ENCODE measurements at regions not wholly inside any gene's neighbourhood (a gene's known extent, or its start where the extent isn't known, plus 50 kb on each side); places are given as distances from the start of the nearest gene placed in this dataset.

DNA sequence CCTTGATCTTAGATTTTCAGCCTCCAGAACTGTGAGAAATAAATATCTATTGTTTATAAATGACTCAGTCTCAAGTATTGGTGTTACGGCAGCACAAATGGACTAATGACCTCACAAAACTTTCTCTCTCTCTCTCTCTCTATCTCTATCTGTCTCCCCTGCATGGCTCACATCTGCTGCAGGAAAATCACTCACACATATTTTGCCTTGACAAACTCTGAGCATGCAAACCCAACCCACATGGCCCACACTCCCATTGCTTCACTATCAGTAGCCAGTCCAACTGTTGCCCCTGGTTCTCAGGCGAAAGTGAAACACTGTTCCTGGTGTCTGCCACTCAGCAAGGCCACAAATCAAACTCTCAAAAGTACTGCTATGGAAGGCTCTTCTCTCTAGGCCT is 66.4 kb upstream of the PIK3R1 start:
- intact Hi-C loops (cut with DNase I; ENCODE audit: low total_unique reads), result no loop called here
- H3K27me3 ChIP-seq, result no peaks in the 10 kb centered on the region
- no peak overlapping the region for H3K27ac ChIP-seq
- TF ChIP-seq, protein P1, sequence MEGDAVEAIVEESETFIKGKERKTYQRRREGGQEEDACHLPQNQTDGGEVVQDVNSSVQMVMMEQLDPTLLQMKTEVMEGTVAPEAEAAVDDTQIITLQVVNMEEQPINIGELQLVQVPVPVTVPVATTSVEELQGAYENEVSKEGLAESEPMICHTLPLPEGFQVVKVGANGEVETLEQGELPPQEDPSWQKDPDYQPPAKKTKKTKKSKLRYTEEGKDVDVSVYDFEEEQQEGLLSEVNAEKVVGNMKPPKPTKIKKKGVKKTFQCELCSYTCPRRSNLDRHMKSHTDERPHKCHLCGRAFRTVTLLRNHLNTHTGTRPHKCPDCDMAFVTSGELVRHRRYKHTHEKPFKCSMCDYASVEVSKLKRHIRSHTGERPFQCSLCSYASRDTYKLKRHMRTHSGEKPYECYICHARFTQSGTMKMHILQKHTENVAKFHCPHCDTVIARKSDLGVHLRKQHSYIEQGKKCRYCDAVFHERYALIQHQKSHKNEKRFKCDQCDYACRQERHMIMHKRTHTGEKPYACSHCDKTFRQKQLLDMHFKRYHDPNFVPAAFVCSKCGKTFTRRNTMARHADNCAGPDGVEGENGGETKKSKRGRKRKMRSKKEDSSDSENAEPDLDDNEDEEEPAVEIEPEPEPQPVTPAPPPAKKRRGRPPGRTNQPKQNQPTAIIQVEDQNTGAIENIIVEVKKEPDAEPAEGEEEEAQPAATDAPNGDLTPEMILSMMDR (IDR thresholded peaks at IDR 0.05), result no peak
- no peaks in the 10 kb centered on the region for H3K9me3 ChIP-seq
- DNase-seq, result no peak
- no peaks in the 10 kb centered on the region for H3K36me3 ChIP-seq
- no peaks in the 10 kb centered on the region for H3K4me1 ChIP-seq
- no peak overlapping the region for H3K4me3 ChIP-seq

- TF ChIP-seq, protein P1 (IDR thresholded peaks at IDR 0.05), result no peak
- no peaks in the 10 kb centered on the region for H3K4me1 ChIP-seq
- H3K9me3 ChIP-seq, result no peaks in the 10 kb centered on the region
- H3K36me3 ChIP-seq, result no peaks in the 10 kb centered on the region
- intact Hi-C loops (cut with DNase I; ENCODE audit: low total_unique reads), result no loop called here
- no peaks in the 10 kb centered on the region for H3K27me3 ChIP-seq
- DNase-seq, result no peak
- no peak overlapping the region for H3K4me3 ChIP-seq
- no peak overlapping the region for H3K27ac ChIP-seq
These were observed 67.5 kb upstream of the PIK3R1 start for GRCh38 chr5:68148096-68148495.

GRCh38 chr5:68147659-68148058 is 67.9 kb upstream of the PIK3R1 start:
- no peak overlapping the region for H3K27ac ChIP-seq
- no peaks in the 10 kb centered on the region for H3K9me3 ChIP-seq
- no peaks in the 10 kb centered on the region for H3K36me3 ChIP-seq
- TF ChIP-seq, protein P1 (IDR thresholded peaks at IDR 0.05), result no peak
- intact Hi-C loops (cut with DNase I; ENCODE audit: low total_unique reads), result no loop called here
- H3K4me1 ChIP-seq, result no peaks in the 10 kb centered on the region
- no peaks in the 10 kb centered on the region for H3K27me3 ChIP-seq
- H3K4me3 ChIP-seq, result no peak overlapping the region
- DNase-seq, result no peak

DNA sequence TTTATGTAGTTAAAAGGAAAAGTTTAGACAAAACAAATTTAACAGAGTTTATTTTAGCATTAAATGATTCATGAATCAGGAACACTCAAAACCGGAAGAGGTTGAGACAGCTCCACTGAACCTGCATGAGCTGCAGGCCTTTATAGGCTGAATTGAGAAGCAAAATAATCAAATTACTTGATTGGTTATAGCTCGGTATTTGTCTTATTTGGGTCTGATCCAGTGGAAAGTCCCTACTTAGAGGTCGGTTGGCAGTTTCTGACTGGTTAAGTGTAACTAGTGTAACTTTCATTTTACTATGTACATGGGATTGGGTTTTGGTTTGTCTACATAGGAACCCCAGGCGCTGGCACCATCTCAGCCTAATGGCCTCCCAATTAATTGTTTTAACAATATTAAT is 74.1 kb upstream of the PIK3R1 start:
- no peaks in the 10 kb centered on the region for H3K36me3 ChIP-seq
- no peak for DNase-seq
- H3K27me3 ChIP-seq, result no peaks in the 10 kb centered on the region
- peak overlapping the region; percentile 31 to 49 for H3K27ac ChIP-seq
- intact Hi-C loops (cut with DNase I; ENCODE audit: low total_unique reads), result no loop called here
- peaks cover 0 to 33% (median 17%) of the 10 kb centered on the region in 4 donors for H3K4me1 ChIP-seq
- H3K9me3 ChIP-seq, result no peaks in the 10 kb centered on the region
- TF ChIP-seq, protein P1 (IDR thresholded peaks at IDR 0.05), result no peak
- no peak overlapping the region for H3K4me3 ChIP-seq

DNA sequence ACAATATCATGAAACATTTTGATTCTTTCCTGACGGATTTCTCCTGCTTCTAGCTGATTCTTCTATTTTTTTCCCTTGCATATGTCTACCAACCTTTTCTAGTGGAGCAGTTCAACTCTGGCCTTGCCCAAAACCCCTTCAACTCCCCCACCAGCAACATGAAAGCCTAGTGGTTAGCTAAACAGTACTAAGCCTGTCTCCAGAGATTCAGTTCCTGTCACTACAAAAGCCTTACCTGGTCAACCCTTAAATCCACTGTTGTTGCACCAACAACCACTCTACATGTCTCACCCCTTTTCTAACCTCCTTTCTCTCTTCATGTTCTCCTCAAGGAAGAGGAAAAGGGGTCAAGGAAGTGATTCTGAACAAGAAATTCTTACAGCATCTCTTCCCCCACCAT is 74.8 kb upstream of the PIK3R1 start:
- Histone ChIP-seq H3K4me1 (peaks cover 0 to 33% (median 17%) of the 10 kb centered on the region in 4 donors), H3K27ac (peak overlapping the region; percentile 31 to 49), H3K27me3 (no peaks in the 10 kb centered on the region), H3K36me3 (no peaks in the 10 kb centered on the region), H3K4me3 (no peak overlapping the region), H3K9me3 (no peaks in the 10 kb centered on the region)
- TF ChIP-seq, protein P1 (IDR thresholded peaks at IDR 0.05), result no peak
- intact Hi-C loops (cut with DNase I; ENCODE audit: low total_unique reads), result no loop called here
- no peak for DNase-seq

Measured in tibial artery (tissue), 4 donors.